ENCODE measurements at regions not wholly inside any gene's neighbourhood (a gene's known extent, or its start where the extent isn't known, plus 50 kb on each side); places are given as distances from the start of the nearest gene placed in this dataset.
A peak's percentile ranks its signal among the peaks of the same experiment; 100 is the strongest.

DNA sequence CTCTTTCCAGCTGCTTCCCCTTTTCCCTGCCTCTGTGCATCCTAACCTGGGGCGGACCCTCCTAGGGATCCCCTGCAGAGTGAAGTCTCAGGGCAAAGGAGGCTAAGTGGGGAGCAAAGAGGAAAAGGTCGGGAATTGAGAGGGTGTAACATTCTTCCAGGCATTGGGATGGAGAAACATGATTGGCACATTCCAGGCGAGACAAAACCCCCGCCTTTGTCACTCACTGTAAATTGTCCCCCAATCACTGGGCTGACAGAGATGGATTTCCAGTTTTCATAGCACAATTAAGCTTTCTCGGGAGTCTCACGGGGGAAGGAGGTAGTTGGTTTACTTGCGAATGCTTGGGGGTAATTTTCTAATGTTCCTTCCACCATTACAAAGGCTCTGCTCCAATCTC, 74.9 kb downstream of the MIAT start:
- no peak for DNase-seq (ENCODE audit: low spot score)

GRCh38 chr22:26734339-26735018, 77.1 kb downstream of the MIAT start:
- DNase-seq (ENCODE audit: low spot score), result no peak
- no peak for ATAC-seq

More for the DNA sequence above, 74.9 kb downstream of the MIAT start:
- no peak for ATAC-seq

GRCh38 chr22:26735019-26735409, 77.6 kb downstream of the MIAT start:
- DNase-seq (ENCODE audit: low spot score), result no peak
- no peak for ATAC-seq

DNA sequence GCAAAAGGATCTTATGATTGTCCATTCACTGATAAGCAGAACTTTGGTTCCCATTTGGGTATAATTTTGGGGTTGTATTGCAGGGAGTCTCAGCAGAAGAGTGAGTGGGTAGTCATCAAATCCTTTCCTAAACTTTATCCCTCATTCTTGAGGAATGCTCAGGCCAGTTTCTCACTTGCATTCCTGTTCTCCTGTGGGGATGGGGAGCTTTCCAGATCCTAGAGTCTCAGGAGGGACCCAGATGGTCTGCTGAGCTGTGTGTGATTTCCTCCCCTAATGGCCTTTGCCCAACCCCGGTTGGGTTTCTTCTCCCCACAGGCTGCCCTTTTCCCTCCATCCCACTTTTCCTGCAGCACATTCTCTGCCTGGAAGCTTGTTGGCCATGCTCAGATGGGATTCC, 79.9 kb downstream of the MIAT start:
- DNase-seq (ENCODE audit: low spot score) (no peak), ATAC-seq (no peak)

DNA sequence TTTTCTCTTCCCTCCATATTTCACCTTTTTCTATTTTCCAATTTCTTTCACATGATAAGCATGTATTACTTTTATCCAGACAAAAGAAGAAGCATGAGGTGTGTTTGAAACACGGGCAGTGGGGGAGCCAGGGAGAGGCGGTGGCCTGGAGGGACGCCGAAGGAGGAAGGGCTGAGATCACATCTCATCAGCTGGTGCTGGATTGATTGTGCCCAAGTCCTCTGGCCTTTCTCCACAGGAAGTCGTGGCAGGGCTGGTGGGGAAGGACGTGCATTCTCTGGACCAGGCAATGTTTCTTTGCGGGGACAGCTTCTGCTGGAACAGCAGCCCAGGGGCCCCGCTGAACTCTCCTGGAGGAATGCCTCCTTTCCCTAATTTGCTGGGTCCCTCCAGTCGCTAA, 82.9 kb downstream of the MIAT start:
- DNase-seq (ENCODE audit: low spot score) (no peak), ATAC-seq (no peak)

GRCh38 chr22:26743149-26743548, 85.8 kb downstream of the MIAT start:
- ATAC-seq (no peak), DNase-seq (ENCODE audit: low spot score) (no peak)

DNA sequence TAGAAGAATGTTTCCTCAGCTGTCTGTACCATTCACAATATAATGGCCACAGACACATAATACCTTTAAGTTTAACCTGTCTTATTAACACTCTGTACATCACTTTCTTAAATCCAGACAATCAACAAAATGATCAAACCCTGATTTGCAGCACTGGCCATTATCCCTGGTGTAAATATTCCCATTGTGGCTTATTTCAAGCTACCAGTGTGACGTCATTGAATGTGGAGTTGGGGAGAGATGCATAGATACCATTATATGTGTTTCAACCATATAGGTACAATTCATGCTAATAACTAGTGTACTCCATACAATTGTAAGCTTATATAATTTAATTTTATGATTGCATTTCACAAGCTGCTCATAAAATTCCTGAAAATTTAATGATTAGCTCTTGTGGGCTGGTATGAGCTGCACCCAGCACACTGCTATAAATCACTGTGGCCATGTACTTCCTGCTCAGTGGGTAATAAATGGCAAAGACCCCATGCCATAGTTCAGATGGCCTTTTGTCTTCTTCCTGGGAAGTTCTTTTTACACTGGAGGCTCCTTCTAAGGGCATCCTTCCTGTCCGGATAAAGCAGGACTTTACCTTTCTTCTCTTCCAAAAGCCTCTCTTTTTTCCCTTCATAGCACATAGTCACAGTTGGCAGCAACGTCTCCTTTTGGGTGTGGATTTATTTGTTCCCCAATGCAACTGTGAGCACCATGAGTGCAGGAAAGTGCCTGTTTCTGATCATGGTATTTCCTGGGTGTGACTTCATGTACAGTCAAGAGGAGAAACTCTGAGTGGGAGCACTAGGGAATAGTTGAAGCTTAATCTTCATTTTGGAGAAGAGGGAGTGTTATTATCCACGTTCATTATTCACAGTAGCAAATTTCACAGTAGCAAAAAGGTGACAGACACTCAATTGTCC, 87.8 kb downstream of the MIAT start:
- ATAC-seq (no peak), DNase-seq (ENCODE audit: low spot score) (no peak)

- ATAC-seq (no peak), DNase-seq (ENCODE audit: low spot score) (no peak)
Measured at GRCh38 chr22:26746311-26746710, 88.9 kb downstream of the MIAT start.

- ATAC-seq (no peak), DNase-seq (ENCODE audit: low spot score) (no peak)
Measured at GRCh38 chr22:26748845-26749244, 91.5 kb downstream of the MIAT start.

GRCh38 chr22:26751217-26751616, 93.8 kb downstream of the MIAT start:
- ATAC-seq, result no peak
- DNase-seq (ENCODE audit: low spot score), result no peak

GRCh38 chr22:26753125-26753862, 95.9 kb downstream of the MIAT start:
- no peak for ATAC-seq
- DNase-seq (ENCODE audit: low spot score), result no peak

DNA sequence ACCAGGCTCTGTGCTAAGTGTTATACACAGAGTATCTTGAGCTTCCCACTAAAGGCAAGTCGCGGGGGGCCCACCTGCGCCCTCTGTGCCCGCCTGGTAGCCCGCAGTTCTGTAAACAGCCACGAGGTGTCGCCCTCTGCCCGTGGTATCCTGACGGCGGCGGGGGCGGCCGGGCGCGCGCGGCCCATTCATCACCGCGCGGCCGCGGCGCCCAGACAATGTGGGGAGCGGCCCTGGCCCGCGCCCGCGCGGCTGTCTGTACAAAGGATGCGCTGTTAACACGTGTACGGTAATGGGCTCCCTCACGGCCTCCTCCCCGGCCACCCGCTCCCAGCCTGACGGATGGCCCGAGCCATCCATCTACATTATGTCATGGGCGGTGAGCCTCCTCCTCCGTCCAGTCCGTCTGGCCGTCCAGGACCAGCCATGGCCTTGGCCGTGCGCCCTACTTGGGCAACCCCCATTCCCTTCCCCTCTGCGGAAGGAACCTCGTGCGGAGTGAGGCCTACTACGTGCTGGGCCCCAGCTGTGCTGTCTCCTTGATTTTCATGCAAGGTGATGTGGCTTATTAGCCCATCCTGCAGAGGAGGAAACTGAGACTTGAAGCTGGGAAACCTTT, 99.4 kb downstream of the MIAT start:
- peak; percentile 52 for DNase-seq (ENCODE audit: low spot score)
- peak; percentile 91 for ATAC-seq

GRCh38 chr22:26757496-26757895, 100.1 kb downstream of the MIAT start:
- DNase-seq (ENCODE audit: low spot score), result no peak
- no peak for ATAC-seq

DNA sequence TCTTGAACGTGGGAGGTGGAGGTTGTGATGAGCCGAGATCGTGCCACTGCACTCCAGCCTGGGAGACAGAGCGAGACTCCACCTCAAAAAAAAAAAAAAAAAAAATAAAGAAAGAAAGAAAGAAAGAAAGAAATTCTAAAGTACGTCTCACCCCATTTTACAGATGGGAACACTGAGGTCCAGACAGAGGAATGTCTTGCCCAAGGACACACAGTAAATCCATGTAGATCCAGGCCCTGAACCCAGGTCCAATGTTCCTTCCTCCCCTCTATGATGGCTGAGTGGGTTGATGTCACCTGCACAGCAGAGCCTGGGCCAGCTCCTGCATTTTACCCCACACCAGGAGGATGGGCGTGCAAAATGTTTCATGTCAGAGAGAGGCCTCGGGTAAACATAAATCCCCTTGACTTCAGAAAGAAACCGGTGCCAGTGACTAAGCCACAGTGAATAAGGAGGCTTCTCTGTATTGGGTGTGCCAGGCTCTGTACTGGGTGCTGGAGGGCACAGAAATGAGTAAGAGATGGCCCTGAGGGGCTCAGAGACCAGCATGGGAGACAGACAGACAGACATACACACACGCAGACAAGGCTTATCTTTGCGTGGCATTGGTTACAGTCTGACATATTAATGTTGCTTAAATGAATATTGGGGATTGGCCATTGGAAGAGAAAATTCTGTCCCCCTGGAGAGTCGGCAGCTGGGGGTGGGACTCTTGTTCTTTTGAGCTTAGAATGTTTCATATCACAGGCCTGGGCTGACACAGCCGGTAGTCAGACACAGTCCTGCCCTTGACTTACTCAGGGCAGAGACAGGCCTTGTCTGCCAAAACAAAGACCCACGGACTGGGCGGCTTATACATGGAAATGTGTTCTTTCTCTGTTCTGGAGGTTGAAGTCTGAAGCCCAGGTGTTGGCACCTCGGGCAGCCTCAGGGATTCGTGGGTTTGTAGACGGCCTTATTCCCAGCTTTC, 105.4 kb downstream of the MIAT start:
- ATAC-seq (no peak), DNase-seq (ENCODE audit: low spot score) (no peak)

- ATAC-seq, result peak; percentile 68
- DNase-seq (ENCODE audit: low spot score), result no peak
Measured at GRCh38 chr22:26763633-26764361, 106.4 kb downstream of the MIAT start.

DNA sequence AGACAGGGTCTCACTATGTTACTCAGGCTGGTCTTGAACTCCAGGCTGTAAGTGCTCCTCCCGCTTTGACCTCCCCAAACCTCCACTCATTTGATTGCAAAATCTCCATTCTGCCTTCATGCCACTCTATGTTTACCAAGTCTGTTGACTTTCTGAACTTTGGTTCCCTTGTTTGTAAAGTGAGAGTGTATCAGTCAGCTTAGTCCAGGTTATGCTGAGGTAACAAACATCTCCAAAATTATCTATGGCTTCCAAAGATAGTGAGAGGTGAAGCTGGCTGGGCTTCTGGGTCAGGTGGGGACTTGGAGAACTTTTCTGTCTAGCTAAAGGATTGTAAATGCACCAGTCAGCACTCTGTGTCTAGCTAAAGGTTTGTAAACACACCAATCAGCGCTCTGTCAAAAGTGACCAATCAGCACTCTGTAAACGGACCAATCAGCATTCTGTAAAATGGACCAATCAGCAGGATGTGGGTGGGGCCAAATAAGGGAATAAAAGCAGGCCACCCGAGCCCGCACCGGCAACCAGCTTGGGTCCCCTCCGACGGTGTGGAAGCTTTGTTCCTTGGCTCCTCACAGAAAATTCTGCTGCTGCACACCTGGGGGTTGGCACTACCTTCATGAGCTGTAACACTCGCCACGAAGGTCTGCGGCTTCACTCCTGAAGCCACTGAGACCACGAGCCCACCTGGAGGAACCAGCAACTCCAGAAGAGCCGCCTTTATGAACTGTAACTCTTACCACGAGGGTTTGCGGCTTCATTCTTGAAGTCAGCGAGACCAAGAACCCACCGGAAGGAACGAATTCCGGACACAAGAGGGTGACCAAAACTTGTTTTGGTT, 109.3 kb downstream of the MIAT start:
- ATAC-seq (no peak), DNase-seq (ENCODE audit: low spot score) (no peak)

DNA sequence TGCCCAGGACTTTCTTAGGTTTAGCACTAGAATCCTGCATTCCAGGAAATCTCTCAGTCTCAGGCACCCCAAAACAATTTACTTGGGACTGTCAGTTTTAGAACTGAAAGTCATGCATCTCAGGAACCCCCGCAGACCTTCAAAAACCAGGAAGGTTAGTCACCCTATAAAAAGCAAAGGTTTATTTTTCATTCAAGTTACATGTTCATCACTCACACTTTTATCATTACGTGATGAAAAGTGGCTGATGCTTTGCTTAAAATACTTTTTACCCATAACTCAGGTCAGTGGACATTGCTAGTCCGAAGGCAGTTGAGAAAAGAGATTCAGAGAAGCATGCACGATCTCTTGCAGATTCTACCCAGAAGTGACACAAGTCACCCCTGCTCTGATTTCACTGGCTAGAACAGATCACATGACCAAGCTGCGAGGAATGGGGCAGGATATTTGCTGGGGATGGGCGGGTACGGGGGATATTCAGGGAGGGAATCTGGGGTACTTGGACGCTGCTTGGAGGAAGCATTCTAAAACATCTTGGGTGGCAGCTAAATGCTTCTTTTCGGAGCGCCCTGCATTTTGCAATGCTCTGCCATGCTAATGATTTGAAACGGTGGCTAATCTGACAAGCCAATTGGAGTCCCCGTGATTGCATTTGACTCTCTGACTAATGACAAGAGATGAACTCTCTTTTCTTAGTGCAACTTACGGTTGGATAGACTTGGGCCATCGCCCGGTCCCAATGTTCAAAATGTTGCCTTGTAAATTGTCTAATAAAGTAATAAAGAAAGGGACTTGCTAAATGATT, 110.2 kb downstream of the MIAT start:
- DNase-seq (ENCODE audit: low spot score), result no peak
- no peak for ATAC-seq

GRCh38 chr22:26768156-26768515, 110.7 kb downstream of the MIAT start:
- DNase-seq (ENCODE audit: low spot score) (no peak), ATAC-seq (no peak)

Measured in left lobe of liver (tissue), 2 donors.